WTC11 (cell line): ENCODE measurements at regions not wholly inside any gene's neighbourhood (a gene's known extent, or its start where the extent isn't known, plus 50 kb on each side); places are given as distances from the start of the nearest gene placed in this dataset.

ENCODE experiments used
- ATAC-seq: fragments of 200-7000 bp; cut with Tn5 transposase; 2 replicates; pipeline ENCODE4 v1.10.0; 2021; ENCODE audit warnings: mild to moderate bottlenecking, moderate library complexity
- CTCF ChIA-PET: fragments of 300-600 bp; sonication (Branson Sonifier 250); formaldehyde crosslinking; loops from one replicate; lab custom pipeline; 2021; ENCODE audit warnings: antibody characterized with exemption; lab: Charles Lee
- POLR2A ChIA-PET: fragments of 350-600 bp; sonication (Branson Sonifier 250); formaldehyde crosslinking; loops from one replicate; lab custom pipeline; 2021; ENCODE audit warnings: antibody characterized with exemption; lab: Charles Lee
- DNase-seq: peaks from one replicate; pipeline ENCODE4 v3.0.0; 2021; ENCODE audit warnings: low spot score
- H3K27ac Mint-ChIP-seq: 2 replicates; pipeline ENCODE4 v1.8.0; 2021; ENCODE audit warnings: mixed read lengths
- H3K27me3 Mint-ChIP-seq: 2 replicates; pipeline ENCODE4 v1.8.0; 2021; ENCODE audit warnings: low read depth, mild to moderate bottlenecking, moderate library complexity, mixed read lengths
- H3K36me3 Mint-ChIP-seq: 2 replicates; pipeline ENCODE4 v1.8.0; 2021; ENCODE audit warnings: mixed read lengths
- H3K4me1 Mint-ChIP-seq: 2 replicates; pipeline ENCODE4 v1.8.0; 2022; ENCODE audit warnings: mixed read lengths
- H3K4me3 Mint-ChIP-seq: 2 replicates; pipeline ENCODE4 v1.8.0; 2021; ENCODE audit warnings: mild to moderate bottlenecking, moderate library complexity, mixed read lengths
- H3K9me3 Mint-ChIP-seq: 2 replicates; pipeline ENCODE4 v1.8.0; 2021; ENCODE audit warnings: mixed read lengths
- ATF1 ChIP-seq: sonication (generic); formaldehyde crosslinking; IDR thresholded peaks from 2 replicates; pipeline ENCODE4 v1.8.1; 2023; ENCODE audit warnings: mild to moderate bottlenecking, moderate library complexity, missing genetic modification reagents
- E2F1 ChIP-seq: sonication (generic); formaldehyde crosslinking; IDR thresholded peaks from 2 replicates; pipeline ENCODE4 v1.8.0; 2022; ENCODE audit warnings: mild to moderate bottlenecking, missing genetic modification reagents
- E2F5 ChIP-seq: sonication (generic); formaldehyde crosslinking; IDR thresholded peaks from 2 replicates; pipeline ENCODE4 v1.8.1; 2022; ENCODE audit warnings: mild to moderate bottlenecking, moderate library complexity, missing genetic modification reagents
- ELF4 ChIP-seq: sonication (generic); formaldehyde crosslinking; IDR thresholded peaks from 2 replicates; pipeline ENCODE4 v1.8.1; 2022; ENCODE audit warnings: low read depth, mild to moderate bottlenecking, moderate library complexity, missing genetic modification reagents
- ESRRA ChIP-seq: sonication (generic); formaldehyde crosslinking; IDR thresholded peaks from 2 replicates; pipeline ENCODE4 v1.8.1; 2022; ENCODE audit warnings: mild to moderate bottlenecking, missing genetic modification reagents, borderline replicate concordance
- FOXJ3 ChIP-seq: sonication (generic); formaldehyde crosslinking; IDR thresholded peaks from 2 replicates; pipeline ENCODE4 v1.9.0; 2021; ENCODE audit warnings: missing genetic modification reagents, mild to moderate bottlenecking, borderline replicate concordance
- HMGA2 ChIP-seq: fragments of 250-450 bp; sonication (Bioruptor Pico); IDR thresholded peaks from 2 replicates; pipeline ENCODE4 v1.4.0; 2021; ENCODE audit warnings: mild to moderate bottlenecking, moderate library complexity
- MAX ChIP-seq: sonication (generic); formaldehyde crosslinking; IDR thresholded peaks from 2 replicates; pipeline ENCODE4 v1.8.0; 2022; ENCODE audit warnings: mild to moderate bottlenecking, missing genetic modification reagents
- MLX ChIP-seq: sonication (generic); formaldehyde crosslinking; IDR thresholded peaks from 2 replicates; pipeline ENCODE4 v1.8.1; 2023; ENCODE audit warnings: mild to moderate bottlenecking, missing genetic modification reagents, moderate library complexity
- NFATC4 ChIP-seq: fragments of 250-450 bp; sonication (Bioruptor Pico); IDR thresholded peaks from 2 replicates; pipeline ENCODE4 v1.9.0; 2021; ENCODE audit warnings: mild to moderate bottlenecking
- NFYB ChIP-seq: sonication (generic); formaldehyde crosslinking; conservative IDR thresholded peaks from 2 replicates; pipeline ENCODE4 v1.8.0; 2022; ENCODE audit warnings: low read depth, missing genetic modification reagents
- NR1H2 ChIP-seq: sonication (generic); formaldehyde crosslinking; IDR thresholded peaks from 2 replicates; pipeline ENCODE4 v1.9.0; 2021; ENCODE audit warnings: mild to moderate bottlenecking, moderate library complexity, missing genetic modification reagents
- NR2C2 ChIP-seq: sonication (generic); formaldehyde crosslinking; IDR thresholded peaks from 2 replicates; pipeline ENCODE4 v1.8.0; 2022; ENCODE audit warnings: mild to moderate bottlenecking, missing genetic modification reagents
- OVOL2 ChIP-seq: fragments of 250-450 bp; sonication (Bioruptor Pico); IDR thresholded peaks from 2 replicates; pipeline ENCODE4 v1.9.0; 2021; ENCODE audit warnings: mild to moderate bottlenecking, borderline replicate concordance
- PREB ChIP-seq: sonication (generic); formaldehyde crosslinking; IDR thresholded peaks from 2 replicates; pipeline ENCODE4 v1.8.1; 2022; ENCODE audit warnings: mild to moderate bottlenecking, missing genetic modification reagents, moderate library complexity, borderline replicate concordance
- TCF7 ChIP-seq: sonication (generic); formaldehyde crosslinking; IDR thresholded peaks from 2 replicates; pipeline ENCODE4 v1.8.0; 2022; ENCODE audit warnings: mild to moderate bottlenecking, low read depth, missing genetic modification reagents, moderate library complexity
- USF1 ChIP-seq: sonication (generic); formaldehyde crosslinking; IDR thresholded peaks from 2 replicates; pipeline ENCODE4 v1.8.0; 2022; ENCODE audit warnings: mild to moderate bottlenecking, missing genetic modification reagents
- ZBTB21 ChIP-seq: sonication (generic); formaldehyde crosslinking; IDR thresholded peaks from 2 replicates; pipeline ENCODE4 v1.8.1; 2023; ENCODE audit warnings: mild to moderate bottlenecking, missing genetic modification reagents, borderline replicate concordance
- ZBTB43 ChIP-seq: sonication (generic); formaldehyde crosslinking; IDR thresholded peaks from 2 replicates; pipeline ENCODE4 v1.8.1; 2023; ENCODE audit warnings: mild to moderate bottlenecking, missing genetic modification reagents
- ZMAT4 ChIP-seq: fragments of 250-450 bp; sonication (Bioruptor Pico); IDR thresholded peaks from 2 replicates; pipeline ENCODE4 v1.9.0; 2021; ENCODE audit warnings: mild to moderate bottlenecking
- ZNF138 ChIP-seq: sonication (generic); formaldehyde crosslinking; conservative IDR thresholded peaks from 2 replicates; pipeline ENCODE4 v1.8.1; 2022; ENCODE audit warnings: mild to moderate bottlenecking, moderate library complexity, missing genetic modification reagents
- ZNF281 ChIP-seq: sonication (generic); formaldehyde crosslinking; IDR thresholded peaks from 2 replicates; pipeline ENCODE4 v1.8.0; 2023; ENCODE audit warnings: mild to moderate bottlenecking, missing genetic modification reagents
- ZNF512 ChIP-seq: sonication (generic); formaldehyde crosslinking; IDR thresholded peaks from 2 replicates; pipeline ENCODE4 v1.8.1; 2022; ENCODE audit warnings: missing genetic modification reagents, borderline replicate concordance

GRCh38 chr4:36763814-36764213 lies 480.7 kb upstream of the NWD2 start:
- ATAC-seq: no peak

GRCh38 chr4:36767596-36767995 lies 476.9 kb upstream of the NWD2 start:
- H3K27ac Mint-ChIP-seq: no peak overlapping the region
- ATAC-seq: no peak
- no peaks in the 10 kb centered on the region for H3K9me3 Mint-ChIP-seq
- POLR2A ChIA-PET: no interaction called here
- CTCF ChIA-PET: no interaction called here
- no peaks in the 10 kb centered on the region for H3K36me3 Mint-ChIP-seq
- DNase-seq: no peak
- H3K4me1 Mint-ChIP-seq: no peaks in the 10 kb centered on the region
- H3K4me3 Mint-ChIP-seq: no peak overlapping the region
- H3K27me3 Mint-ChIP-seq: peaks cover 3% of the 10 kb centered on the region; the same call in 1 of the 2 replicates
- TF ChIP-seq MLX (CRISPR knock-in tag) (no peak), NR1H2 (CRISPR knock-in tag) (no peak), PREB (no peak), E2F5 (CRISPR knock-in tag) (no peak), E2F1 (CRISPR knock-in tag) (no peak), ZBTB43 (CRISPR knock-in tag) (no peak), NFYB (CRISPR knock-in tag) (no peak), ZNF138 (CRISPR knock-in tag) (no peak), NR2C2 (CRISPR knock-in tag) (no peak), ZBTB21 (CRISPR knock-in tag) (no peak), ZMAT4 (CRISPR knock-in tag) (no peak), MAX (no peak), USF1 (CRISPR knock-in tag) (no peak), TCF7 (CRISPR knock-in tag) (no peak), ELF4 (no peak)

More at GRCh38 chr4:36763814-36764213, 480.7 kb upstream of the NWD2 start:
- POLR2A ChIA-PET: no interaction called here
- TF ChIP-seq ESRRA (CRISPR knock-in tag) (no peak), ATF1 (CRISPR knock-in tag) (no peak), HMGA2 (no peak), ZNF512 (CRISPR knock-in tag) (no peak), FOXJ3 (CRISPR knock-in tag) (no peak), NFATC4 (CRISPR knock-in tag) (no peak), ZNF281 (CRISPR knock-in tag) (no peak), OVOL2 (no peak)
- Mint-ChIP-seq H3K27me3 (peaks cover 25% of the 10 kb centered on the region), H3K9me3 (no peaks in the 10 kb centered on the region), H3K36me3 (no peaks in the 10 kb centered on the region), H3K4me1 (peaks cover 26% of the 10 kb centered on the region), H3K4me3 (no peak overlapping the region), H3K27ac (no peak overlapping the region)
- CTCF ChIA-PET: no interaction called here
- no peak for DNase-seq
